Epithelial cell of esophagus (primary cell): ENCODE measurements at regions not wholly inside any gene's neighbourhood (a gene's known extent, or its start where the extent isn't known, plus 50 kb on each side); places are given as distances from the start of the nearest gene placed in this dataset.

Experiments used
- DNase-seq: peaks from one replicate; pipeline ENCODE4 v3.0.0; 2010; ENCODE audit warnings: low read depth
- H3K4me3 ChIP-seq: 2 replicates; pipeline ENCODE4 v1.5.1; 2011; ENCODE audit warnings: mild to moderate bottlenecking, low read length, control low read depth
- TF ChIP-seq, protein P1 (sequence below): IDR thresholded peaks from 2 replicates; pipeline ENCODE4 v1.5.1; 2011; ENCODE audit warnings: low read depth, mild to moderate bottlenecking, low read length, control low read depth, inconsistent platforms; ENCODE audit not compliant: insufficient read depth; ENCODE audit errors: missing control alignments

DNA sequence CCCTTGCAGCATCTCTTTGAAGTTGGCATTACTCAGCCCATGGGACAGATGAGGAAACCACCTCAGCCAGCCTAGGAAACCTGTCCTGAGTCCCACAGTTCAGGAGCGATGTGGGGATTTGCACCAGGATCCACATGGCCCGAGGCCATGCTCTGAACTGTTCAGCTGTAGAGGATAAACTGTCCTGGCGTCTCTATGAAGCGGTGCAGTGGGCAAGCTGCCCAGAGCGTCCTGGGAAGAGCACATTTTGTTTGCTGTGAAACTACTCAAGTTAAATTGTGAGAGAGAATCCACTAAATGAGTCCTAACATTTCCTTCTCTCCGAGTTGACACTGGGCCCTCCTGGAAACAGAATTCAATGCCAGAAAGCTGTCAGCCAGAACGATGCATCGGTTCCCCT lies 276.6 kb upstream of the TNRC6C start:
- no peak for DNase-seq
- TF ChIP-seq, protein P1, sequence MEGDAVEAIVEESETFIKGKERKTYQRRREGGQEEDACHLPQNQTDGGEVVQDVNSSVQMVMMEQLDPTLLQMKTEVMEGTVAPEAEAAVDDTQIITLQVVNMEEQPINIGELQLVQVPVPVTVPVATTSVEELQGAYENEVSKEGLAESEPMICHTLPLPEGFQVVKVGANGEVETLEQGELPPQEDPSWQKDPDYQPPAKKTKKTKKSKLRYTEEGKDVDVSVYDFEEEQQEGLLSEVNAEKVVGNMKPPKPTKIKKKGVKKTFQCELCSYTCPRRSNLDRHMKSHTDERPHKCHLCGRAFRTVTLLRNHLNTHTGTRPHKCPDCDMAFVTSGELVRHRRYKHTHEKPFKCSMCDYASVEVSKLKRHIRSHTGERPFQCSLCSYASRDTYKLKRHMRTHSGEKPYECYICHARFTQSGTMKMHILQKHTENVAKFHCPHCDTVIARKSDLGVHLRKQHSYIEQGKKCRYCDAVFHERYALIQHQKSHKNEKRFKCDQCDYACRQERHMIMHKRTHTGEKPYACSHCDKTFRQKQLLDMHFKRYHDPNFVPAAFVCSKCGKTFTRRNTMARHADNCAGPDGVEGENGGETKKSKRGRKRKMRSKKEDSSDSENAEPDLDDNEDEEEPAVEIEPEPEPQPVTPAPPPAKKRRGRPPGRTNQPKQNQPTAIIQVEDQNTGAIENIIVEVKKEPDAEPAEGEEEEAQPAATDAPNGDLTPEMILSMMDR, result no peak
- H3K4me3 ChIP-seq, result no peak overlapping the region

DNA sequence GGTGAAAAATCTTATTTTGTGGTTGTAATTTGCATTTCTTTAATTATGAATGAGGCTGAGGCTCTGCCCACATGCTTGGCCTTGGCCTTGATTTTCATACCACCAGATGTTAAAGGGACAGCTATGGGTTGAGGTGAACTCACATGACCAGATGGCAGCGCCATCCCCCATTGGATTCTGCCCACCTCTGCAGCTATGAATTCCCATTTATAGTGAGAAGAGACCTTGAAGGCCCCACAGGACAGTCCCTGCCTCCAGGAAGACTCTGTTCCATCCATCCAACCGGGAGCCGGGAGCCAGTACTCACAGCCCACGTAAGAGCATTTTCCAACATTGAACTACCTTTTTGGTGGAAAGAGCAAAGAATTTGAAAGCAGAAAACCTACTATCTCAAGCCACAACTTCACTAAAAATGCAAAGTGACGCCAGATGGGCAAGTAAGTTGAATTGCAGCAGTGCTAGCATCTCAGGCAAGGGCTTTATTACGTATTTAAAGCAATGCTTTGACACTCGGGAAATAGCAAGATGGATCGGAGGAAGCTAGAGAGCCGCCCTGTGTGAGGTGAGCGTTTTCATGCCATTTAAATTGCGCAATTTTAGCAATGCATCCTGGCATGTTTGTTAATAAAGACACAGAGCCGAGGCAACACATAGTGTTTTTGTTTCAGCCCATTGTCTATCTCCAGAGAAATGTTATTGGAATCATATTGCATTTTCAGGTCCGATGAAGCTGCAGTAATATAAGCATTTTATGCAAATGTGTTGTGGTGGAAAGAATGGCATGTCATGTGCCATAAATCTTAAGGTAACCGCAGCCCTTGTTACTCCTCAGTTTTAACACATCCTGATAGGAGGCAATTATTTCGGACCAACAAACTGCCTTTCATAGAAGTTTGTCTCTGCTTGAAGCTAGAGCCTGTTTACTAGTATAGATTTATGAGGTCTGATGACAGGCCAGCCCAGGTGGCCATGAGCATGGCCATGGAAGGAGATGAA lies 273.4 kb upstream of the TNRC6C start:
- H3K4me3 ChIP-seq, result no peak overlapping the region
- TF ChIP-seq, protein P1, result no peak
- no peak for DNase-seq

GRCh38 chr17:77685881-77686486 lies 272.5 kb upstream of the TNRC6C start:
- DNase-seq, result no peak
- TF ChIP-seq, protein P1, result no peak
- no peak overlapping the region for H3K4me3 ChIP-seq

GRCh38 chr17:77686903-77687302 lies 271.6 kb upstream of the TNRC6C start:
- no peak for DNase-seq
- H3K4me3 ChIP-seq, result no peak overlapping the region
- TF ChIP-seq, protein P1, result no peak

- H3K4me3 ChIP-seq, result no peak overlapping the region
- DNase-seq, result no peak
- TF ChIP-seq, protein P1, result no peak
Observed at GRCh38 chr17:77687417-77687816, 271.1 kb upstream of the TNRC6C start.

DNA sequence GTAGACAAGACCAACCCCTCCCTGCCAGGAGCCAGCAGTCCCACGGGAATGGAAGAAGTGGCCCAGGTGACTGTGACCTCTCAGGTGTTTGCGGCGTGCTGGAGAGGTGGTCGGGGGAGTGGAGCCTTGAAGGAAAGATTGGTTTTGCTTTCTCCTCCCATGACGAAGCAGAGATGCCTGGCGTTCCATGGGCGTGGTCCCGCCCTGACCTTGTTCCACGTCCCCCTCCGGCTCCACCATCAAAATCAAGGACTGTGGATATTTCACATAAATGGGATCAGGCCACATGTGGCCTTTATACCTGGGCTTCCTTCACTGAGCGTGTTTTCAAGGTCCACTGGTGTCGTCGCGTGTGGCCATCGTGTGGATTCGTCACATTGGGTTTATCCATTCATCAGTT lies 270.6 kb upstream of the TNRC6C start:
- DNase-seq, result no peak
- no peak overlapping the region for H3K4me3 ChIP-seq
- TF ChIP-seq, protein P1, result no peak
